ENCODE measurements at regions not wholly inside any gene's neighbourhood (a gene's known extent, or its start where the extent isn't known, plus 50 kb on each side); places are given as distances from the start of the nearest gene placed in this dataset.
"Not testable (repeated sequence)": the region's sequence is repeated elsewhere in the genome, so short reads cannot be mapped to it uniquely, and the experiment has no call there.

GRCh38 chr14:105665247-105665950 lies 139.0 kb downstream of the TMEM121 start:
- Histone ChIP-seq H3K4me3 (ENCODE audit: low read depth, low read length) (no peak overlapping the region), H3K36me3 (ENCODE audit: control insufficient read depth, insufficient read depth, low read length) (no peaks in the 10 kb centered on the region), H3K27me3 (ENCODE audit: control insufficient read depth, insufficient read depth, low read length) (no peaks in the 10 kb centered on the region)
- DNase-seq (ENCODE audit: low read depth), result no peak
- TF ChIP-seq CTCF (IDR thresholded peaks at IDR 0.05; ENCODE audit: insufficient read depth, low read length, poor library complexity, severe bottlenecking), result no peak

- Histone ChIP-seq H3K36me3 (ENCODE audit: control insufficient read depth, insufficient read depth, low read length) (no peaks in the 10 kb centered on the region), H3K27me3 (ENCODE audit: control insufficient read depth, insufficient read depth, low read length) (no peaks in the 10 kb centered on the region), H3K4me3 (ENCODE audit: low read depth, low read length) (no peak overlapping the region)
- TF ChIP-seq CTCF (IDR thresholded peaks at IDR 0.05; ENCODE audit: insufficient read depth, low read length, poor library complexity, severe bottlenecking), result no peak
- no peak for DNase-seq (ENCODE audit: low read depth)
Observed at GRCh38 chr14:105665951-105666277, 139.5 kb downstream of the TMEM121 start.

- no peak for DNase-seq (ENCODE audit: low read depth)
- H3K27me3 ChIP-seq (ENCODE audit: control insufficient read depth, insufficient read depth, low read length), result no peaks in the 10 kb centered on the region
- TF ChIP-seq CTCF (IDR thresholded peaks at IDR 0.05; ENCODE audit: insufficient read depth, low read length, poor library complexity, severe bottlenecking), result no peak
- no peaks in the 10 kb centered on the region for H3K36me3 ChIP-seq (ENCODE audit: control insufficient read depth, insufficient read depth, low read length)
- H3K4me3 ChIP-seq (ENCODE audit: low read depth, low read length), result no peak overlapping the region
Observed at GRCh38 chr14:105666420-105666819, 140.0 kb downstream of the TMEM121 start.

GRCh38 chr14:105666991-105667662 lies 140.7 kb downstream of the TMEM121 start:
- not testable (repeated sequence) for H3K27me3 ChIP-seq (ENCODE audit: control insufficient read depth, insufficient read depth, low read length); H3K4me3 ChIP-seq (ENCODE audit: low read depth, low read length); DNase-seq (ENCODE audit: low read depth); H3K36me3 ChIP-seq (ENCODE audit: control insufficient read depth, insufficient read depth, low read length)

DNA sequence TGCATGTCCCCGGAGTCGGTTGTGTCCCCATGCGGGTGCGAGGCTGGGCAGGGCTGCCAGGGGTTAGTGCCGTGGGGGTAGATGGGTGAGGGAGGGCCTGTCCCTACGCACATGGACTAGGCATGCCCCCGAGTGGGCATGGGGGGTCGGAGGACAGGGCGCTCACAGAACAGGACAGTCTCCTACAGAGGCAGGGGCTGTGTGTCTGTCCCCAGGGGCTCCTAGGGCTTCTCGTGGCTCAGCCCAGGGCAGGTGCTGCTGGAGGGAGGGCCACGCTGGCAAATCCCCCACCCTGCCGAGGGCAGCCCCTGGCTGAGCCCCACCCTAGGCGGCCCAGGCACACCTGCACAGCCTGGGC lies 141.3 kb downstream of the TMEM121 start:
- not testable (repeated sequence) for H3K27me3 ChIP-seq (ENCODE audit: control insufficient read depth, insufficient read depth, low read length); DNase-seq (ENCODE audit: low read depth); H3K36me3 ChIP-seq (ENCODE audit: control insufficient read depth, insufficient read depth, low read length); H3K4me3 ChIP-seq (ENCODE audit: low read depth, low read length)

DNA sequence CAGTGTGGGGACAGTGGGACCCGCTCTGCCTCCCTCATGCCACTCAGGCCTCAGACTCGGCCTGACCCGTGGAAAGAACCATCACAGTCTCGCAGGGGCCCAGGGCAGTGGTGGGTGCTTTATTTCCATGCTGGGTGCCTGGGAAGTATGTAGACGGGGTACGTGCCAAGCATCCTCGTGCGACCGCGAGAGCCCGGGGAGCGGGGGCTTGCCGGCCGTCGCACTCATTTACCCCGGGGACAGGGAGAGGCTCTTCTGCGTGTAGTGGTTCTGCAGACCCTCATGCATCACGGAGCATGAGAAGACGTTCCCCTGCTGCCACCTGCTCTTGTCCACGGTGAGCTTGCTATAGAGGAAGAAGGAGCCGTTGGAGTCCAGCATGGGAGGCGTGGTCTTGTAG lies 141.6 kb downstream of the TMEM121 start:
- not testable (repeated sequence) for DNase-seq (ENCODE audit: low read depth); H3K27me3 ChIP-seq (ENCODE audit: control insufficient read depth, insufficient read depth, low read length); H3K4me3 ChIP-seq (ENCODE audit: low read depth, low read length); H3K36me3 ChIP-seq (ENCODE audit: control insufficient read depth, insufficient read depth, low read length)

GRCh38 chr14:105668471-105669230 lies 142.3 kb downstream of the TMEM121 start:
- not testable (repeated sequence) for DNase-seq (ENCODE audit: low read depth); H3K4me3 ChIP-seq (ENCODE audit: low read depth, low read length); H3K27me3 ChIP-seq (ENCODE audit: control insufficient read depth, insufficient read depth, low read length); H3K36me3 ChIP-seq (ENCODE audit: control insufficient read depth, insufficient read depth, low read length)

GRCh38 chr14:105669231-105669610 lies 142.8 kb downstream of the TMEM121 start:
- DNase-seq (ENCODE audit: low read depth); H3K4me3 ChIP-seq (ENCODE audit: low read depth, low read length); H3K27me3 ChIP-seq (ENCODE audit: control insufficient read depth, insufficient read depth, low read length); H3K36me3 ChIP-seq (ENCODE audit: control insufficient read depth, insufficient read depth, low read length): not testable (repeated sequence)

GRCh38 chr14:105669646-105670045 lies 143.3 kb downstream of the TMEM121 start:
- H3K36me3 ChIP-seq (ENCODE audit: control insufficient read depth, insufficient read depth, low read length); H3K27me3 ChIP-seq (ENCODE audit: control insufficient read depth, insufficient read depth, low read length); DNase-seq (ENCODE audit: low read depth); H3K4me3 ChIP-seq (ENCODE audit: low read depth, low read length): not testable (repeated sequence)

- not testable (repeated sequence) for H3K4me3 ChIP-seq (ENCODE audit: low read depth, low read length); DNase-seq (ENCODE audit: low read depth); H3K27me3 ChIP-seq (ENCODE audit: control insufficient read depth, insufficient read depth, low read length); H3K36me3 ChIP-seq (ENCODE audit: control insufficient read depth, insufficient read depth, low read length)
Observed at GRCh38 chr14:105672450-105673200, 146.2 kb downstream of the TMEM121 start.

DNA sequence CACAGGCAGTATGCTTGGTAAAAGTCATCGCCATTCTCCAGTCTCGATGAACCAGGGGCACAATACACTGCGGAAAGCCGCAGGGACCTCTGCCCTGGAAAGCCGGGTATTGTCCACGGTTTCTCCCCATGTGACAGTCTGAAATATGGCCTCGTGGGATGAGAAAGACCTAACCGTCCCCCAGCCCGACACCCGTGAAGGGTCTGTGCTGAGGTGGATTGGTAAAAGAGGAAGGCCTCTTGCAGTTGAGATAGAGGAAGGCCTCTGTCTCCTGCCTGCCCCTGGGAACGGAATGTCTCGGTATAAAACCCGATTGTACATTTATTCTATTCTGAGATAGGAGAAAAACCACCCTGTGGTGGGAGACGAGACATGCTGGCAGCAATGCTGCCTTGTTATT lies 149.1 kb downstream of the TMEM121 start:
- H3K4me3 ChIP-seq (ENCODE audit: low read depth, low read length); H3K36me3 ChIP-seq (ENCODE audit: control insufficient read depth, insufficient read depth, low read length); DNase-seq (ENCODE audit: low read depth); H3K27me3 ChIP-seq (ENCODE audit: control insufficient read depth, insufficient read depth, low read length): not testable (repeated sequence)
